Activated CD8-positive, alpha-beta memory T cell treated with anti-CD3 and anti-CD28 coated beads, Interleukin-2, amount 10 ng/mL, durations not matched to agents 7 days and 5 days (primary cell): ENCODE measurements at regions not wholly inside any gene's neighbourhood (a gene's known extent, or its start where the extent isn't known, plus 50 kb on each side); places are given as distances from the start of the nearest gene placed in this dataset.
A peak's percentile ranks its signal among the peaks of the same experiment; 100 is the strongest.

Experiments
- ATAC-seq: fragments of 150-1000 bp; cut with Tn5 transposase; one replicate; pipeline ENCODE4 v1.10.0; 2021; ENCODE audit warnings: moderate library complexity
- CTCF ChIA-PET: fragments of 350-600 bp; sonication (Branson Sonifier 250); formaldehyde crosslinking; loops from one replicate; lab custom pipeline; 2021; ENCODE audit warnings: antibody characterized with exemption; lab: Charles Lee
- DNase-seq: peaks from one replicate; pipeline ENCODE4 v3.0.0-alpha.2; 2020
- H3K27ac Mint-ChIP-seq: one replicate; pipeline ENCODE4 v1.8.0; 2021; ENCODE audit warnings: mild to moderate bottlenecking, mixed read lengths
- H3K27me3 Mint-ChIP-seq: one replicate; pipeline ENCODE4 v1.8.0; 2021; ENCODE audit warnings: mixed read lengths
- H3K36me3 Mint-ChIP-seq: one replicate; pipeline ENCODE4 v1.8.0; 2021; ENCODE audit warnings: mild to moderate bottlenecking, mixed read lengths
- H3K4me1 Mint-ChIP-seq: one replicate; pipeline ENCODE4 v1.8.0; 2021; ENCODE audit warnings: mixed read lengths
- H3K4me3 Mint-ChIP-seq: one replicate; pipeline ENCODE4 v1.8.0; 2021; ENCODE audit warnings: mild to moderate bottlenecking, moderate library complexity, mixed read lengths
- H3K9me3 Mint-ChIP-seq: one replicate; pipeline ENCODE4 v1.8.0; 2022; ENCODE audit warnings: low read depth, mixed read lengths

DNA sequence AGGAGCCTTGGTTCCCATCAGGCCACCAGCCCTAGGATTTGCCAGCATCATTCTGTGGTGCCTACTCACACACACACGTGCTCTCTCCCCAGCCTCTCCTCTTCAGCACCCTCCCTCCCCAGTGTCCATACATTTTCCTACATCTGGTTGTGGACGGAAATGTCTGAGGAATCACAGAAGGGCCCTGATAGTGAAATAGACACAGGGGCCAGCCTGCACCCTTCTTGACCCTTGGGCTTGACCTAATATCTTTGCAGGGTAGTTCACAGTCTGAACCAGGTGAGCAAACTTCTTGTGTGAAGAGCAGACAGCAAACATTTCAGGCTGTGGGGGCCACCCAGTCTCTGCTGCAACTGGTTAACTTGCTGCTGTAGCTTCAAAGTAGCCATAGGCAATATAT lies 108.5 kb upstream of the NXT1 start:
- Mint-ChIP-seq H3K4me1 (no peaks in the 10 kb centered on the region), H3K9me3 (peaks cover 4% of the 10 kb centered on the region), H3K27ac (no peak overlapping the region), H3K4me3 (no peak overlapping the region), H3K36me3 (no peaks in the 10 kb centered on the region), H3K27me3 (peaks cover 5% of the 10 kb centered on the region)
- CTCF ChIA-PET = no interaction called here
- DNase-seq (no peak), ATAC-seq (no peak)

GRCh38 chr20:23241416-23241815 lies 109.2 kb upstream of the NXT1 start:
- no peak for ATAC-seq

DNA sequence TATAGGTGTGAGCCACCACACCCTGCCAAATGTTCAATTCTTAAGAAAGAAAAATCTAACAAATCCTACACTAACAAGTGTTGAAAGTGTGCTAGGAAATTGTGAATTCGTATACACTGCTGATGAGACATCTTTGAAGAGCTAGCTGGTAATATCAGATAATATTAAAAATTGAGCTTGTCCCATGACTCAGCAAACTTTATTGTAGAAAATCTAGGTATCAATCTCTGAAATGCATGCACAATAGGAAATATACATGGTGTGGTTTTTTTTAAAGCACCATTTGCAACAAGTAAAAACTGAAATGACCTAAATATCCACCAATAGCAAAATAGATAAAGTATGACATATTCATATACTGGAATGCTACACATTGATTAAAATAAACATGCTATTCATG lies 110.1 kb upstream of the NXT1 start:
- Mint-ChIP-seq H3K27ac (no peak overlapping the region), H3K4me3 (no peak overlapping the region), H3K27me3 (peaks cover 8% of the 10 kb centered on the region), H3K9me3 (peaks cover 4% of the 10 kb centered on the region), H3K4me1 (no peaks in the 10 kb centered on the region), H3K36me3 (no peaks in the 10 kb centered on the region)
- CTCF ChIA-PET = no interaction called here
- DNase-seq = no peak
- ATAC-seq = no peak

More at GRCh38 chr20:23241416-23241815, 109.2 kb upstream of the NXT1 start:
- H3K9me3 Mint-ChIP-seq = peaks cover 4% of the 10 kb centered on the region
- CTCF ChIA-PET = no interaction called here
- peaks cover 8% of the 10 kb centered on the region for H3K27me3 Mint-ChIP-seq
- H3K27ac Mint-ChIP-seq = no peak overlapping the region
- no peak overlapping the region for H3K4me3 Mint-ChIP-seq
- DNase-seq = peak; percentile 18
- no peaks in the 10 kb centered on the region for H3K4me1 Mint-ChIP-seq
- no peaks in the 10 kb centered on the region for H3K36me3 Mint-ChIP-seq

- no peaks in the 10 kb centered on the region for H3K36me3 Mint-ChIP-seq
- H3K4me3 Mint-ChIP-seq = no peak overlapping the region
- no peak for ATAC-seq
- peaks cover 8% of the 10 kb centered on the region for H3K27me3 Mint-ChIP-seq
- CTCF ChIA-PET = no interaction called here
- no peak overlapping the region for H3K27ac Mint-ChIP-seq
- no peaks in the 10 kb centered on the region for H3K4me1 Mint-ChIP-seq
- DNase-seq = no peak
- peaks cover 4% of the 10 kb centered on the region for H3K9me3 Mint-ChIP-seq
These were observed 113.4 kb upstream of the NXT1 start for GRCh38 chr20:23237201-23237600.

GRCh38 chr20:23235173-23236027 lies 115.2 kb upstream of the NXT1 start:
- Mint-ChIP-seq H3K27me3 (peaks cover 8% of the 10 kb centered on the region), H3K4me3 (no peak overlapping the region), H3K9me3 (peaks cover 7% of the 10 kb centered on the region), H3K36me3 (no peaks in the 10 kb centered on the region), H3K4me1 (no peaks in the 10 kb centered on the region), H3K27ac (no peak overlapping the region)
- ATAC-seq = peak; percentile 60
- DNase-seq = peak; percentile 51
- CTCF ChIA-PET = interaction anchor here (0.6 to 1.6 kb wide), 7 partner anchors 10 to 544 kb away, joined by 3 to 7 read pairs (median 4); partner anchors contain the start of gene CD93

DNA sequence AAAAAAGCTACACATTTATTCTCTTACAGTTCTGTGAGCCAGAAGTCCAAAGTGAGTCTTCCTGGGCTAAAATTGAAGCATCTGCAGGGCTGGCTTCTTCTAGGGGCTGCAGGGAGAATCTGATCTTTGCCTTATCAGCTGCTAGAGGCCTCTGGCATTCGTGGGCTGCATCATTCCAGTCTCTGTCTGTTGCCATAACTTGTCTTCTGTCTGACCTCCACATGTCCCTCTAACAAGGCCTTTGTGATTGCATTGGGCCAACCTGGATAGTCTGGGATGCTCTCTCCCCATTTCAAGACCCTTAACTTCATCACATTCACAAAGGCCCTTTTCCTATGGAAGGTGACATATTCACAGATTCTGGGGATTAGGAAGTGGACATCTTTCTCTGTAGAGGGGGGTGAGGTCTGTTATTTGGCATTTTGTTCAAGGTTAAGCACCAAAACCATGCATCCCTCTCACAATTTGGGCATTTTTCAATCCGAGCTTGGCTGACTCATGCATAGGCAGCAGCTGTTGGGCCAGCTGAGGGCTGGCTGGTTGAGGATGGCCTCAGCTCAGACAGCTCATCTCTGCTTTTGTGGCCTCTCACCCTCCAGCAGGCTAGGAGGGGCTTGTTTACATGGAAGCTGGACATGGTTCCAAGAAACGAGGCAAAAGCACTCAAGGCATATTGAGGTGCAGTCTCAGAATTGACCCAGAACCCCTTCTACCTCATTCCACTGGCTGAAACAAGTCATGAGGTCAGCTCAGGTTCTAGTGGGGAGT lies 116.1 kb upstream of the NXT1 start:
- no peaks in the 10 kb centered on the region for H3K36me3 Mint-ChIP-seq
- peaks cover 7% of the 10 kb centered on the region for H3K9me3 Mint-ChIP-seq
- no peak overlapping the region for H3K4me3 Mint-ChIP-seq
- DNase-seq (no peak), ATAC-seq (no peak)
- CTCF ChIA-PET = interaction anchor here (0.6 to 1.6 kb wide), 8 partner anchors 11 to 543 kb away, joined by 3 to 7 read pairs (median 4); partner anchors contain the start of gene CD93
- H3K27ac Mint-ChIP-seq = no peak overlapping the region
- H3K27me3 Mint-ChIP-seq = peaks cover 8% of the 10 kb centered on the region
- no peaks in the 10 kb centered on the region for H3K4me1 Mint-ChIP-seq

DNA sequence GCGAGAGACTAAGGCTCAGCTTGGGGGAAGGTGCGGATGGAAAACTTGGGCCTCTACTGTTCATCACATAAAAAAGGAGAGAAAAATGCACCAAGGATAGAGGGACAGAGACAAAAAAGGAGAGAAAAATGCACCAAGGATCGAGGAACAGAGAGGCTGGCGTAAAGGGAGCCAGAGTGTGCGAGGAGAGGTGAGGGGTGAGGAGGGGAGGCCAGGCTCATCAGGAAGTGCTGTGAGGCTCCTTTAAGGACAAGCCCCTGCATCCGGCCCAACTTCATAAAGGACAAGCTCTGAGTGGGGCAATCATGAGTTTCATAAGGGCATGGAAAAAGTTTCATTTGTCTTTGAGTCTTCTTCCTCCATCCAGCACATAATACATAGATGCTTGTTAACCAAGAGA lies 117.2 kb upstream of the NXT1 start:
- Mint-ChIP-seq H3K4me1 (no peaks in the 10 kb centered on the region), H3K27me3 (peaks cover 8% of the 10 kb centered on the region), H3K27ac (no peak overlapping the region), H3K4me3 (no peak overlapping the region), H3K36me3 (no peaks in the 10 kb centered on the region), H3K9me3 (peaks cover 4% of the 10 kb centered on the region)
- CTCF ChIA-PET = interaction anchor here (0.9 kb wide), 1 partner anchor 27 kb away, joined by 3 read pairs; no protein-coding TSS in a partner anchor
- ATAC-seq (no peak), DNase-seq (no peak)

- no peak overlapping the region for H3K27ac Mint-ChIP-seq
- H3K27me3 Mint-ChIP-seq = peaks cover 4% of the 10 kb centered on the region
- DNase-seq (no peak), ATAC-seq (no peak)
- no peak overlapping the region for H3K4me3 Mint-ChIP-seq
- H3K9me3 Mint-ChIP-seq = peaks cover 4% of the 10 kb centered on the region
- CTCF ChIA-PET = interaction anchor here (0.9 to 1.4 kb wide), 2 partner anchors 11 to 27 kb away, joined by 3 read pairs; no protein-coding TSS in a partner anchor
- no peaks in the 10 kb centered on the region for H3K36me3 Mint-ChIP-seq
- H3K4me1 Mint-ChIP-seq = no peaks in the 10 kb centered on the region
These were observed 117.8 kb upstream of the NXT1 start for GRCh38 chr20:23232679-23233308.

DNA sequence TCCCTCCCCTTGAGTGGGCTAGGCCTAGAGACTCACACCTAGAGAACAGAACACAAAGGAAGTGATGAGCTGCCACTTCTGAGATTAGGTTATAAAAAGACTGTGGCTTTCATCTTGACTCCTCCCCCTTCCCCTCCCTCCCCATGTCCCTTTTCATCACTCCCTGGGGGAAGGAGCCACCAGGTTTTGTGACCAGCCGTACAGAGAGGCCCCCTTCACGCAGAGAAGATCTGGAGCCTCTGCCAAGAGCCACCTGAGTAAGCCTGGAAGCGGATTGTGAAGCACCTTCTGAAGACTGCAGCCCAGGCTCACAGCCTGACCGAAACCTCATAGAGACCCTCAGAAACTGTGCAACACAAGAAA lies 118.4 kb upstream of the NXT1 start:
- ATAC-seq = no peak
- no peaks in the 10 kb centered on the region for H3K4me1 Mint-ChIP-seq
- H3K27ac Mint-ChIP-seq = no peak overlapping the region
- DNase-seq = no peak
- H3K36me3 Mint-ChIP-seq = no peaks in the 10 kb centered on the region
- peaks cover 3% of the 10 kb centered on the region for H3K27me3 Mint-ChIP-seq
- H3K9me3 Mint-ChIP-seq = peaks cover 4% of the 10 kb centered on the region
- H3K4me3 Mint-ChIP-seq = no peak overlapping the region
- CTCF ChIA-PET = interaction anchor here (1.4 kb wide), 1 partner anchor 12 kb away, joined by 3 read pairs; no protein-coding TSS in a partner anchor

GRCh38 chr20:23231561-23232218 lies 118.9 kb upstream of the NXT1 start:
- peaks cover 4% of the 10 kb centered on the region for H3K9me3 Mint-ChIP-seq
- H3K4me3 Mint-ChIP-seq = no peak overlapping the region
- no peak for ATAC-seq
- CTCF ChIA-PET = interaction anchor here (1.4 kb wide), 1 partner anchor 12 kb away, joined by 3 read pairs; no protein-coding TSS in a partner anchor
- no peaks in the 10 kb centered on the region for H3K4me1 Mint-ChIP-seq
- H3K27me3 Mint-ChIP-seq = no peaks in the 10 kb centered on the region
- no peak overlapping the region for H3K27ac Mint-ChIP-seq
- H3K36me3 Mint-ChIP-seq = no peaks in the 10 kb centered on the region
- DNase-seq = no peak

DNA sequence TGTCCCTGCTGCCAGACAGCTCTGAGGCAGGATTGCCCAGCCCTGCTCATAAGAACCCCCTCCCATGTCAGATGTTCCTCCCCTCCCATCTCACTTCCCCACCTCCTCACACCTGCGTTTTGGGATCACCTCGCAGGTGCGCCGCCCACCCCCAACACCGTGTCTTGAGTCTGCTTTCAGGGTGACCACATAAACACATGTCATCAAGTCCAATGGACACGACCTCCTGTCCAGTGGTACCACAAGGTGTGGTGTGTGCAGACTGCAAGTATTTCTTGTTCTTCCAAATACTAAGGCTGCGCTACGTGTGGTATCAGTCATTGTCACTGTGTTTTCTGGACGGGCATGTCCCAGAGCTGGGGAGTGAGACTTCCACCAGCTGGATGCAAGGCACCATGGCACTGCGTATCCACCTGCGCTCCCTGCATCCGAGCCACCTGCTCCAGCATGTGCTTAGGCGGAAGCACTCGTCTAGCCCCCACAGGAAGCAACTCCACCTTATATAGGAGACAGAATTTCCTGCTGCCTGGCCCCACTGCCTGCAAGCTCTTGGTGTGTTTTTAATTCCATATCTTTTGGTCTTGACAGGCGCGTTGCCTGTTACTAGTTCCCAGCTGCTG lies 119.7 kb upstream of the NXT1 start:
- no peak overlapping the region for H3K4me3 Mint-ChIP-seq
- no peak overlapping the region for H3K27ac Mint-ChIP-seq
- DNase-seq (no peak), ATAC-seq (no peak)
- peaks cover 4% of the 10 kb centered on the region for H3K9me3 Mint-ChIP-seq
- CTCF ChIA-PET = no interaction called here
- H3K36me3 Mint-ChIP-seq = no peaks in the 10 kb centered on the region
- H3K4me1 Mint-ChIP-seq = no peaks in the 10 kb centered on the region
- no peaks in the 10 kb centered on the region for H3K27me3 Mint-ChIP-seq

DNA sequence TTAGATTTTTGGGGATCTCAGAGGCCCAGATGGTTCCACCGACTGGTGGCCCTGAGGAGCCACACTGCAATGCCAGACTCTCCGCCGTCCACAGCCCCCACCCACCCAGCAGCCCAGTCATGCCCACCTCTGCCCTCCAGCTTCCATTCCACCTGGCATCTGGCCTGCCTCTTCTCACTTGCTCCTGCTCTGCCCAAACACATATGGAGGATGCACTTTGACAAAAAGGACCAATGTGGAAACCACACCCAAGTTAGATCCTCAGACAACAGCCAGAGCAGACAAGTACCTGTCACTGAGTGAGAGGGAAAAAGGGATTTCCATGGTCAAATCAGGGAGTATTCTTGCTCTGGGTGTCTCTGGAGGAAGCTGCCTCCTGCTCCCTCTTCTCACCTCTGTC lies 120.6 kb upstream of the NXT1 start:
- DNase-seq (no peak), ATAC-seq (no peak)
- Mint-ChIP-seq H3K27me3 (no peaks in the 10 kb centered on the region), H3K27ac (no peak overlapping the region), H3K36me3 (no peaks in the 10 kb centered on the region), H3K4me3 (no peak overlapping the region), H3K4me1 (no peaks in the 10 kb centered on the region), H3K9me3 (peaks cover 4% of the 10 kb centered on the region)
- CTCF ChIA-PET = no interaction called here
